HEK293T (cell line): ENCODE measurements at regions not wholly inside any gene's neighbourhood (a gene's known extent, or its start where the extent isn't known, plus 50 kb on each side); places are given as distances from the start of the nearest gene placed in this dataset.

ENCODE experiments used
- BHLHE40 ChIP-seq: fragments of 450-650 bp; IDR thresholded peaks from 2 replicates; pipeline ENCODE4 v1.6.1; 2016; ENCODE audit warnings: mild to moderate bottlenecking, moderate library complexity, borderline replicate concordance
- CTBP1 ChIP-seq: fragments of 450-650 bp; IDR thresholded peaks from 2 replicates; pipeline ENCODE4 v1.6.1; 2016; ENCODE audit warnings: borderline replicate concordance
- ELF4 ChIP-seq: fragments of 450-650 bp; IDR thresholded peaks from 2 replicates; pipeline ENCODE4 v1.6.1; 2017; ENCODE audit warnings: antibody characterized with exemption
- FOXK2 ChIP-seq: fragments of 450-650 bp; IDR thresholded peaks from 2 replicates; pipeline ENCODE4 v1.6.1; 2016; ENCODE audit warnings: mild to moderate bottlenecking
- FOXM1 ChIP-seq: fragments of 450-650 bp; IDR thresholded peaks from 2 replicates; pipeline ENCODE4 v1.6.1; 2017; ENCODE audit warnings: mild to moderate bottlenecking, borderline replicate concordance
- SP1 ChIP-seq: fragments of 450-650 bp; IDR thresholded peaks from 2 replicates; pipeline ENCODE4 v1.6.1; 2017
- TF ChIP-seq, protein P1 (sequence below): fragments of 450-650 bp; IDR thresholded peaks from 2 replicates; pipeline ENCODE4 v1.6.1; 2016

GRCh38 chr7:114356133-114356532 is 58.5 kb upstream of the FOXP2 start:
- no peak for TF ChIP-seq CTBP1
- no peak for TF ChIP-seq BHLHE40
- TF ChIP-seq FOXK2 = no peak
- TF ChIP-seq, protein P1, sequence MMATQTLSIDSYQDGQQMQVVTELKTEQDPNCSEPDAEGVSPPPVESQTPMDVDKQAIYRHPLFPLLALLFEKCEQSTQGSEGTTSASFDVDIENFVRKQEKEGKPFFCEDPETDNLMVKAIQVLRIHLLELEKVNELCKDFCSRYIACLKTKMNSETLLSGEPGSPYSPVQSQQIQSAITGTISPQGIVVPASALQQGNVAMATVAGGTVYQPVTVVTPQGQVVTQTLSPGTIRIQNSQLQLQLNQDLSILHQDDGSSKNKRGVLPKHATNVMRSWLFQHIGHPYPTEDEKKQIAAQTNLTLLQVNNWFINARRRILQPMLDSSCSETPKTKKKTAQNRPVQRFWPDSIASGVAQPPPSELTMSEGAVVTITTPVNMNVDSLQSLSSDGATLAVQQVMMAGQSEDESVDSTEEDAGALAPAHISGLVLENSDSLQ = no peak
- no peak for TF ChIP-seq SP1
- TF ChIP-seq ELF4 = no peak
- no peak for TF ChIP-seq FOXM1
